Smooth muscle cell (in vitro differentiated cells): ENCODE measurements at regions not wholly inside any gene's neighbourhood (a gene's known extent, or its start where the extent isn't known, plus 50 kb on each side); places are given as distances from the start of the nearest gene placed in this dataset.
"Not testable (repeated sequence)": the region's sequence is repeated elsewhere in the genome, so short reads cannot be mapped to it uniquely, and the experiment has no call there.

ENCODE experiments used
- DNase-seq: peaks from one replicate; lab custom pipeline; 2025; ENCODE audit not compliant: unreplicated experiment; lab: John Stamatoyannopoulos, UW
- H2AFZ ChIP-seq: fragments of 200-600 bp; sonication (generic); 2 replicates; pipeline ENCODE4 v1.6.0; 2016; ENCODE audit warnings: antibody characterized with exemption, low read depth, mild to moderate bottlenecking
- H3F3A ChIP-seq: fragments of 200-600 bp; sonication (generic); 2 replicates; pipeline ENCODE4 v1.6.0; 2017; ENCODE audit warnings: antibody characterized with exemption, low read depth
- H3K27ac ChIP-seq: fragments of 200-600 bp; sonication (generic); 2 replicates; pipeline ENCODE4 v1.5.1; 2016; ENCODE audit warnings: low read depth, mild to moderate bottlenecking
- H3K27me3 ChIP-seq: fragments of 200-600 bp; sonication (generic); 2 replicates; pipeline ENCODE4 v1.6.1; 2016; ENCODE audit warnings: low read depth, mild to moderate bottlenecking
- H3K36me3 ChIP-seq: fragments of 200-600 bp; sonication (generic); 2 replicates; pipeline ENCODE4 v1.5.1; 2016; ENCODE audit warnings: low read depth
- H3K4me1 ChIP-seq: fragments of 200-600 bp; sonication (generic); 2 replicates; pipeline ENCODE4 v1.5.1; 2016; ENCODE audit warnings: low read depth
- H3K4me2 ChIP-seq: fragments of 200-600 bp; sonication (generic); 2 replicates; pipeline ENCODE4 v1.6.0; 2016; ENCODE audit warnings: mild to moderate bottlenecking
- H3K4me3 ChIP-seq: fragments of 200-600 bp; sonication (generic); 2 replicates; pipeline ENCODE4 v1.5.1; 2016; ENCODE audit warnings: mild to moderate bottlenecking
- H3K79me2 ChIP-seq: fragments of 200-600 bp; sonication (generic); 2 replicates; pipeline ENCODE4 v1.6.0; 2016; ENCODE audit warnings: low read depth, mild to moderate bottlenecking
- H3K9ac ChIP-seq: fragments of 200-600 bp; sonication (generic); 2 replicates; pipeline ENCODE4 v1.6.0; 2016; ENCODE audit warnings: low read depth
- H3K9me3 ChIP-seq: fragments of 200-600 bp; sonication (generic); replicated peaks from 2 replicates; pipeline ENCODE4 v1.5.1; 2016; ENCODE audit warnings: low read depth
- H4K20me1 ChIP-seq: fragments of 200-600 bp; sonication (generic); 2 replicates; pipeline ENCODE4 v1.6.0; 2016; ENCODE audit warnings: low read depth
- CTCF ChIP-seq: fragments of 200-600 bp; sonication (generic); IDR thresholded peaks from 2 replicates; pipeline ENCODE4 v1.5.1; 2017; ENCODE audit warnings: borderline replicate concordance, mild to moderate bottlenecking, antibody characterized with exemption; ENCODE audit not compliant: insufficient read depth, poor library complexity, severe bottlenecking
- WGBS: methylation state at CpG from one replicate; pipeline ENCODE4 v1.1.7; 2016; ENCODE audit warnings: low lambda C conversion rate; 5-methylcytosine and 5-hydroxymethylcytosine counted together

- 71% methylated on average over 1 of the region's 1 CpG for WGBS
- Histone ChIP-seq H3K79me2 (no peaks in the 10 kb centered on the region), H3F3A (no peaks in the 10 kb centered on the region), H3K27ac (no peak overlapping the region), H4K20me1 (no peaks in the 10 kb centered on the region), H3K27me3 (no peaks in the 10 kb centered on the region), H3K4me3 (no peak overlapping the region), H3K9me3 (no peaks in the 10 kb centered on the region), H2AFZ (no peak overlapping the region), H3K4me2 (no peak overlapping the region), H3K36me3 (no peaks in the 10 kb centered on the region), H3K4me1 (no peaks in the 10 kb centered on the region), H3K9ac (no peak overlapping the region)
- TF ChIP-seq CTCF, result no peak
- DNase-seq, result no peak
Measured at GRCh38 chr3:166688665-166689064, 691.4 kb downstream of the ZBBX start.

- Histone ChIP-seq H3K4me3 (no peak overlapping the region), H2AFZ (no peak overlapping the region), H3K4me1 (no peaks in the 10 kb centered on the region), H3K27ac (no peak overlapping the region), H4K20me1 (no peaks in the 10 kb centered on the region), H3K36me3 (no peaks in the 10 kb centered on the region), H3K9me3 (no peaks in the 10 kb centered on the region), H3K27me3 (no peaks in the 10 kb centered on the region), H3K9ac (no peak overlapping the region), H3F3A (no peaks in the 10 kb centered on the region), H3K4me2 (no peak overlapping the region), H3K79me2 (no peaks in the 10 kb centered on the region)
- TF ChIP-seq CTCF, result no peak
- DNase-seq, result no peak
- WGBS, result 80% methylated on average over 1 of the region's 1 CpG
Measured at GRCh38 chr3:166685246-166685645, 694.9 kb downstream of the ZBBX start.

- H3K27ac ChIP-seq, H3K4me2 ChIP-seq, H3K4me3 ChIP-seq, H2AFZ ChIP-seq, H4K20me1 ChIP-seq, DNase-seq, H3K9ac ChIP-seq, H3K79me2 ChIP-seq, H3K9me3 ChIP-seq, H3K27me3 ChIP-seq, H3F3A ChIP-seq, H3K36me3 ChIP-seq, H3K4me1 ChIP-seq: not testable (repeated sequence)
- 90% methylated on average over 5 of the region's 5 CpGs for WGBS
Measured at GRCh38 chr3:166684077-166684476, 696.0 kb downstream of the ZBBX start.

GRCh38 chr3:166669781-166670180 is 710.3 kb downstream of the ZBBX start:
- no peaks in the 10 kb centered on the region for H4K20me1 ChIP-seq
- TF ChIP-seq CTCF, result no peak

More at GRCh38 chr3:166669781-166670180, 710.3 kb downstream of the ZBBX start:
- no peaks in the 10 kb centered on the region for H3K36me3 ChIP-seq
- no peaks in the 10 kb centered on the region for H3K9me3 ChIP-seq
- H3K79me2 ChIP-seq, result no peaks in the 10 kb centered on the region
- H3K27ac ChIP-seq, result no peak overlapping the region
- no peaks in the 10 kb centered on the region for H3K27me3 ChIP-seq
- H3K4me3 ChIP-seq, result no peak overlapping the region
- H3K4me2 ChIP-seq, result no peak overlapping the region
- H3K4me1 ChIP-seq, result no peaks in the 10 kb centered on the region
- no peak for DNase-seq
- no peaks in the 10 kb centered on the region for H3F3A ChIP-seq
- H3K9ac ChIP-seq, result no peak overlapping the region
- no peak overlapping the region for H2AFZ ChIP-seq
